ENCODE measurements at regions not wholly inside any gene's neighbourhood (a gene's known extent, or its start where the extent isn't known, plus 50 kb on each side); places are given as distances from the start of the nearest gene placed in this dataset.

- no peak for TF ChIP-seq CTCF (IDR thresholded peaks at IDR 0.05; ENCODE audit: low read depth, low read length)
- no peak for TF ChIP-seq EZH2phosphoT487 (IDR thresholded peaks at IDR 0.05; ENCODE audit: low read depth)
Observed at GRCh38 chr5:15135661-15136060, 264.1 kb upstream of the ANKH start.

Data from OCI-LY3 (cell line).